Ascending aorta (tissue), 2 donors: ENCODE measurements at regions not wholly inside any gene's neighbourhood (a gene's known extent, or its start where the extent isn't known, plus 50 kb on each side); places are given as distances from the start of the nearest gene placed in this dataset.
"Not testable (repeated sequence)": the region's sequence is repeated elsewhere in the genome, so short reads cannot be mapped to it uniquely, and the experiment has no call there.

Experiments
- DNase-seq, 2 donors: peaks; one replicate each; pipeline ENCODE4 v3.0.0-alpha.2; 2019; ENCODE audit warnings: low spot score in 2 of 2
- H3K27ac ChIP-seq, 2 donors: fragments of 200-600 bp; sonication (generic); one replicate each; pipeline ENCODE4 v1.5.1; 2016 to 2017; ENCODE audit warnings: mild to moderate bottlenecking in 1 of 2
- H3K27me3 ChIP-seq: fragments of 200-600 bp; sonication (generic); one replicate; pipeline ENCODE4 v1.5.1; 2017
- H3K36me3 ChIP-seq, 2 donors: fragments of 200-600 bp; sonication (generic); one replicate each; pipeline ENCODE4 v1.5.1; 2016
- H3K4me1 ChIP-seq, 2 donors: fragments of 200-600 bp; sonication (generic); one replicate each; pipeline ENCODE4 v1.5.1; 2016 to 2017; ENCODE audit warnings: mild to moderate bottlenecking in 1 of 2
- H3K4me3 ChIP-seq, 2 donors: fragments of 200-600 bp; sonication (generic); one replicate each; pipeline ENCODE4 v1.5.1; 2016 to 2017; ENCODE audit warnings: mild to moderate bottlenecking in 1 of 2
- H3K9me3 ChIP-seq, 2 donors: fragments of 200-600 bp; sonication (generic); one replicate each; pipeline ENCODE4 v1.5.1; 2016
- CTCF ChIP-seq, 3 experiments: fragments of 200-600 bp in 2 of 3; fragments of 450-650 bp in 1 of 3; sonication (generic) in 2 of 3; IDR thresholded peaks; one replicate each; pipeline ENCODE4 v1.5.1; 2016 to 2019; ENCODE audit warnings: antibody characterized with exemption in 3 of 3, mild to moderate bottlenecking in 1 of 3, moderate library complexity in 1 of 3
- intact Hi-C: fragments of 100-400 bp; cut with DNase I; formaldehyde crosslinking; loops from one replicate; pipeline ENCODE4 v1.15.1; 2023

- H3K27ac ChIP-seq, DNase-seq, H3K27me3 ChIP-seq, intact Hi-C loops, H3K4me1 ChIP-seq, H3K4me3 ChIP-seq: not testable (repeated sequence)
- Histone ChIP-seq H3K36me3 (peaks cover 0 to 16% of the 10 kb centered on the region in 2 donors), H3K9me3 (peaks cover 6 to 18% of the 10 kb centered on the region in 2 donors)
Observed at GRCh38 chr1:224011153-224011552, 102.8 kb upstream of the FBXO28 start.

- H3K9me3 ChIP-seq, H3K4me3 ChIP-seq, DNase-seq, H3K27me3 ChIP-seq, intact Hi-C loops, H3K27ac ChIP-seq, H3K4me1 ChIP-seq: not testable (repeated sequence)
- H3K36me3 ChIP-seq = peaks cover 3 to 25% of the 10 kb centered on the region in 2 donors
Observed at GRCh38 chr1:224005973-224006372, 107.9 kb upstream of the FBXO28 start.

GRCh38 chr1:224004552-224005315, 109.2 kb upstream of the FBXO28 start:
- H3K4me3 ChIP-seq, H3K9me3 ChIP-seq, intact Hi-C loops, H3K27me3 ChIP-seq, H3K27ac ChIP-seq, DNase-seq, H3K4me1 ChIP-seq: not testable (repeated sequence)
- TF ChIP-seq CTCF (IDR thresholded peaks at IDR 0.05) = peak in 1 of 3 experiments; percentile 12
- H3K36me3 ChIP-seq = peaks cover 3 to 25% of the 10 kb centered on the region in 2 donors

GRCh38 chr1:224003896-224004295, 110.0 kb upstream of the FBXO28 start:
- H3K27ac ChIP-seq = peak overlapping the region in 1 of 2 donors; percentile 22
- H3K4me1 ChIP-seq, H3K9me3 ChIP-seq, DNase-seq, H3K27me3 ChIP-seq, intact Hi-C loops, H3K4me3 ChIP-seq: not testable (repeated sequence)
- peaks cover 3 to 24% of the 10 kb centered on the region in 2 donors for H3K36me3 ChIP-seq

GRCh38 chr1:224001757-224002156, 112.2 kb upstream of the FBXO28 start:
- H3K27ac ChIP-seq, H3K4me3 ChIP-seq, intact Hi-C loops, H3K9me3 ChIP-seq, H3K36me3 ChIP-seq, H3K27me3 ChIP-seq, DNase-seq: not testable (repeated sequence)
- H3K4me1 ChIP-seq = peaks cover 0 to 12% of the 10 kb centered on the region in 2 donors

- H3K36me3 ChIP-seq, H3K4me3 ChIP-seq, H3K9me3 ChIP-seq, H3K27me3 ChIP-seq: not testable (repeated sequence)
- Histone ChIP-seq H3K27ac (peak overlapping the region; percentile 85 to 86), H3K4me1 (peaks cover 0 to 12% of the 10 kb centered on the region in 2 donors)
- intact Hi-C loops = loop anchor here (10.0 kb wide), 2 partner anchors 155 to 295 kb away; partner anchors contain the start of gene TP53BP2
- DNase-seq = peak in 1 of 2 donors; percentile 61
Observed at GRCh38 chr1:223999761-224000160, 114.2 kb upstream of the FBXO28 start.

GRCh38 chr1:223998676-223999455, 115.0 kb upstream of the FBXO28 start:
- intact Hi-C loops = loop anchor here (10.0 kb wide), 2 partner anchors 154 to 294 kb away; partner anchors contain the start of gene TP53BP2
- not testable (repeated sequence) for DNase-seq, H3K9me3 ChIP-seq, H3K27me3 ChIP-seq, H3K36me3 ChIP-seq, H3K4me3 ChIP-seq
- Histone ChIP-seq H3K4me1 (peaks cover 0 to 12% of the 10 kb centered on the region in 2 donors), H3K27ac (peak overlapping the region; percentile 85 to 86)

- intact Hi-C loops = loop anchor here (10.0 kb wide), 2 partner anchors 152 to 292 kb away; partner anchors contain the start of gene TP53BP2
- not testable (repeated sequence) for DNase-seq
- H3K4me1 ChIP-seq = peaks cover 0 to 12% of the 10 kb centered on the region in 2 donors
Observed at GRCh38 chr1:223996376-223996775, 117.5 kb upstream of the FBXO28 start.

GRCh38 chr1:223992456-223993246, 121.3 kb upstream of the FBXO28 start:
- peak; percentile 100 for DNase-seq
- H3K9me3 ChIP-seq, H3K27me3 ChIP-seq, H3K4me1 ChIP-seq, H3K36me3 ChIP-seq: not testable (repeated sequence)
- intact Hi-C loops = loop anchor here (5.0 to 10.0 kb wide), 3 partner anchors 120 to 288 kb away; partner anchors contain the start of genes FBXO28 and TP53BP2
- peak overlapping the region; percentile 91 to 93 for H3K4me3 ChIP-seq
- H3K27ac ChIP-seq = peak overlapping the region; percentile 91 to 94

More at GRCh38 chr1:223996376-223996775, 117.5 kb upstream of the FBXO28 start:
- H3K27ac ChIP-seq, H3K27me3 ChIP-seq, H3K36me3 ChIP-seq, H3K9me3 ChIP-seq, H3K4me3 ChIP-seq: not testable (repeated sequence)

- not testable (repeated sequence) for H3K9me3 ChIP-seq, H3K4me1 ChIP-seq, DNase-seq, H3K27me3 ChIP-seq, H3K4me3 ChIP-seq, H3K36me3 ChIP-seq
- H3K27ac ChIP-seq = peak overlapping the region in 1 of 2 donors; percentile 40
- intact Hi-C loops = loop anchor here (5.0 to 10.0 kb wide), 3 partner anchors 121 to 287 kb away; partner anchors contain the start of genes FBXO28 and TP53BP2
Observed at GRCh38 chr1:223991297-223991857, 122.5 kb upstream of the FBXO28 start.

GRCh38 chr1:223961985-223962384, 116.2 kb upstream of the TP53BP2 start:
- H3K4me3 ChIP-seq, H3K27ac ChIP-seq, intact Hi-C loops, H3K27me3 ChIP-seq, H3K4me1 ChIP-seq, H3K36me3 ChIP-seq, H3K9me3 ChIP-seq, DNase-seq: not testable (repeated sequence)

- H3K27ac ChIP-seq, DNase-seq, H3K4me1 ChIP-seq, H3K36me3 ChIP-seq, H3K9me3 ChIP-seq, H3K4me3 ChIP-seq, H3K27me3 ChIP-seq, intact Hi-C loops: not testable (repeated sequence)
Observed at GRCh38 chr1:223952801-223953200, 107.1 kb upstream of the TP53BP2 start.
